GM19328 (cell line): ENCODE measurements at regions not wholly inside any gene's neighbourhood (a gene's known extent, or its start where the extent isn't known, plus 50 kb on each side); places are given as distances from the start of the nearest gene placed in this dataset.

ENCODE experiments used
- ATAC-seq: cut with Tn5 transposase; IDR thresholded peaks from one replicate; pipeline ENCODE4 v1.9.1; 2021; ENCODE audit warnings: mild to moderate bottlenecking, moderate library complexity; ENCODE audit not compliant: unreplicated experiment

GRCh38 chr12:61823102-61823501, 437.1 kb upstream of the USP15 start:
- no peak for ATAC-seq

- no peak for ATAC-seq
These were observed 413.4 kb upstream of the USP15 start for GRCh38 chr12:61846765-61847164.

- no peak for ATAC-seq
These were observed 411.3 kb upstream of the USP15 start for GRCh38 chr12:61848893-61849292.

- ATAC-seq, result no peak
These were observed 406.3 kb upstream of the USP15 start for GRCh38 chr12:61853945-61854344.

- ATAC-seq, result no peak
These were observed 405.3 kb upstream of the USP15 start for GRCh38 chr12:61854902-61855301.

- ATAC-seq, result no peak
These were observed 402.2 kb upstream of the USP15 start for GRCh38 chr12:61857968-61858367.

- no peak for ATAC-seq
These were observed 399.8 kb upstream of the USP15 start for GRCh38 chr12:61860451-61860850.

- no peak for ATAC-seq
These were observed 397.2 kb upstream of the USP15 start for GRCh38 chr12:61862986-61863385.

- no peak for ATAC-seq
These were observed 396.4 kb upstream of the USP15 start for GRCh38 chr12:61863811-61864210.

GRCh38 chr12:61869796-61870195, 390.4 kb upstream of the USP15 start:
- no peak for ATAC-seq

GRCh38 chr12:61870658-61871484, 389.3 kb upstream of the USP15 start:
- no peak for ATAC-seq

GRCh38 chr12:61871485-61871810, 388.8 kb upstream of the USP15 start:
- no peak for ATAC-seq

- ATAC-seq, result no peak
These were observed 381.0 kb upstream of the USP15 start for GRCh38 chr12:61879229-61879628.

GRCh38 chr12:61880186-61880585, 380.0 kb upstream of the USP15 start:
- ATAC-seq, result no peak

- no peak for ATAC-seq
These were observed 368.6 kb upstream of the USP15 start for GRCh38 chr12:61891632-61892031.

GRCh38 chr12:61894168-61894567, 366.0 kb upstream of the USP15 start:
- ATAC-seq, result no peak

- no peak for ATAC-seq
These were observed 363.8 kb upstream of the USP15 start for GRCh38 chr12:61896436-61896835.

- ATAC-seq, result no peak
These were observed 357.8 kb upstream of the USP15 start for GRCh38 chr12:61902403-61902802.

- ATAC-seq, result no peak
These were observed 349.1 kb upstream of the USP15 start for GRCh38 chr12:61911113-61911512.

GRCh38 chr12:61915420-61915819, 344.8 kb upstream of the USP15 start:
- no peak for ATAC-seq

- ATAC-seq, result no peak
These were observed 343.4 kb upstream of the USP15 start for GRCh38 chr12:61916831-61917230.

- no peak for ATAC-seq
These were observed 340.5 kb upstream of the USP15 start for GRCh38 chr12:61919686-61920085.

- no peak for ATAC-seq
These were observed 340.0 kb upstream of the USP15 start for GRCh38 chr12:61920230-61920629.
